ENCODE measurements at regions not wholly inside any gene's neighbourhood (a gene's known extent, or its start where the extent isn't known, plus 50 kb on each side); places are given as distances from the start of the nearest gene placed in this dataset.

- TF ChIP-seq TAF1 (IDR thresholded peaks at IDR 0.05; ENCODE audit: borderline replicate concordance, insufficient read depth, low read length) (no peak), POLR2AphosphoS5 (IDR thresholded peaks at IDR 0.05; ENCODE audit: low read depth, low read length) (no peak), SIN3A (IDR thresholded peaks at IDR 0.05; ENCODE audit: borderline replicate concordance, insufficient read depth, low read length) (no peak), FOXP2 (optimal IDR thresholded peaks at IDR 0.05; ENCODE audit: borderline replicate concordance, extremely low read depth, extremely low read length, insufficient read depth) (no peak), REST (IDR thresholded peaks at IDR 0.05; ENCODE audit: insufficient read depth in 1 of 2, low read depth in 2 of 2, low read length in 2 of 2) (no peak)
Observed at GRCh38 chr18:46402396-46402795, 254.6 kb downstream of the LOXHD1 start.

GRCh38 chr18:46402945-46403344, 254.1 kb downstream of the LOXHD1 start:
- TF ChIP-seq SIN3A (IDR thresholded peaks at IDR 0.05; ENCODE audit: borderline replicate concordance, insufficient read depth, low read length) = no peak
- no peak for TF ChIP-seq FOXP2 (optimal IDR thresholded peaks at IDR 0.05; ENCODE audit: borderline replicate concordance, extremely low read depth, extremely low read length, insufficient read depth)
- TF ChIP-seq REST (IDR thresholded peaks at IDR 0.05; ENCODE audit: insufficient read depth in 1 of 2, low read depth in 2 of 2, low read length in 2 of 2) = no peak
- TF ChIP-seq TAF1 (IDR thresholded peaks at IDR 0.05; ENCODE audit: borderline replicate concordance, insufficient read depth, low read length) = no peak
- no peak for TF ChIP-seq POLR2AphosphoS5 (IDR thresholded peaks at IDR 0.05; ENCODE audit: low read depth, low read length)

GRCh38 chr18:46405832-46406538, 251.0 kb downstream of the LOXHD1 start:
- TF ChIP-seq FOXP2 (optimal IDR thresholded peaks at IDR 0.05; ENCODE audit: borderline replicate concordance, extremely low read depth, extremely low read length, insufficient read depth) (no peak), TAF1 (IDR thresholded peaks at IDR 0.05; ENCODE audit: borderline replicate concordance, insufficient read depth, low read length) (no peak), SIN3A (IDR thresholded peaks at IDR 0.05; ENCODE audit: borderline replicate concordance, insufficient read depth, low read length) (no peak), POLR2AphosphoS5 (IDR thresholded peaks at IDR 0.05; ENCODE audit: low read depth, low read length) (no peak), REST (IDR thresholded peaks at IDR 0.05; ENCODE audit: insufficient read depth in 1 of 2, low read depth in 2 of 2, low read length in 2 of 2) (no peak)

GRCh38 chr18:46406539-46406932, 250.5 kb downstream of the LOXHD1 start:
- TF ChIP-seq TAF1 (IDR thresholded peaks at IDR 0.05; ENCODE audit: borderline replicate concordance, insufficient read depth, low read length) = no peak
- TF ChIP-seq FOXP2 (optimal IDR thresholded peaks at IDR 0.05; ENCODE audit: borderline replicate concordance, extremely low read depth, extremely low read length, insufficient read depth) = no peak
- TF ChIP-seq SIN3A (IDR thresholded peaks at IDR 0.05; ENCODE audit: borderline replicate concordance, insufficient read depth, low read length) = no peak
- no peak for TF ChIP-seq REST (IDR thresholded peaks at IDR 0.05; ENCODE audit: insufficient read depth in 1 of 2, low read depth in 2 of 2, low read length in 2 of 2)
- TF ChIP-seq POLR2AphosphoS5 (IDR thresholded peaks at IDR 0.05; ENCODE audit: low read depth, low read length) = no peak

Measured in PFSK-1 (cell line).